ENCODE measurements at regions not wholly inside any gene's neighbourhood (a gene's known extent, or its start where the extent isn't known, plus 50 kb on each side); places are given as distances from the start of the nearest gene placed in this dataset.

- TF ChIP-seq, protein P1, sequence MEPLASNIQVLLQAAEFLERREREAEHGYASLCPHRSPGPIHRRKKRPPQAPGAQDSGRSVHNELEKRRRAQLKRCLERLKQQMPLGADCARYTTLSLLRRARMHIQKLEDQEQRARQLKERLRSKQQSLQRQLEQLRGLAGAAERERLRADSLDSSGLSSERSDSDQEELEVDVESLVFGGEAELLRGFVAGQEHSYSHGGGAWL (CRISPR knock-in tag; IDR thresholded peaks at IDR 0.05): peak; percentile 30; the same call in 1 of the 2 replicates
- TF ChIP-seq HOXA7 (CRISPR knock-in tag; IDR thresholded peaks at IDR 0.05) (no peak), ZSCAN29 (CRISPR knock-in tag; conservative IDR thresholded peaks at IDR 0.05) (peak; percentile 53; the same call in 1 of the 2 replicates), WIZ (CRISPR knock-in tag; IDR thresholded peaks at IDR 0.05) (no peak), ZFP90 (CRISPR knock-in tag; IDR thresholded peaks at IDR 0.05; ENCODE audit: borderline replicate concordance) (no peak), NKX3-1 (CRISPR knock-in tag; IDR thresholded peaks at IDR 0.05) (peak; percentile 34; the same call in 1 of the 2 replicates), GATA4 (IDR thresholded peaks at IDR 0.05; ENCODE audit: borderline replicate concordance, low read depth) (peak; percentile 33; the same call in 1 of the 2 replicates), NFIC (IDR thresholded peaks at IDR 0.05; ENCODE audit: low read length) (no peak), AGO1 (IDR thresholded peaks at IDR 0.05; ENCODE audit: low read depth, low read length, poor library complexity, severe bottlenecking) (no peak), NFRKB (IDR thresholded peaks at IDR 0.05) (no peak), MTF2 (CRISPR knock-in tag; IDR thresholded peaks at IDR 0.05; ENCODE audit: borderline replicate concordance) (no peak), HNF1A (IDR thresholded peaks at IDR 0.05; ENCODE audit: low read depth) (peak; percentile 33; the same call in 1 of the 2 replicates), HNF1A (CRISPR knock-in tag; IDR thresholded peaks at IDR 0.05; ENCODE audit: borderline replicate concordance) (peak; percentile 72; the same call in 1 of the 2 replicates), CEBPG (CRISPR knock-in tag; IDR thresholded peaks at IDR 0.05) (peak; percentile 69), CBX1 (IDR thresholded peaks at IDR 0.05; ENCODE audit: low read depth) (peak; percentile 18), ETV5 (CRISPR knock-in tag; IDR thresholded peaks at IDR 0.05; ENCODE audit: borderline replicate concordance) (no peak), E2F2 (CRISPR knock-in tag; IDR thresholded peaks at IDR 0.05; ENCODE audit: borderline replicate concordance) (no peak), SATB2 (CRISPR knock-in tag; IDR thresholded peaks at IDR 0.05) (no peak)
- TF ChIP-seq, protein P2, sequence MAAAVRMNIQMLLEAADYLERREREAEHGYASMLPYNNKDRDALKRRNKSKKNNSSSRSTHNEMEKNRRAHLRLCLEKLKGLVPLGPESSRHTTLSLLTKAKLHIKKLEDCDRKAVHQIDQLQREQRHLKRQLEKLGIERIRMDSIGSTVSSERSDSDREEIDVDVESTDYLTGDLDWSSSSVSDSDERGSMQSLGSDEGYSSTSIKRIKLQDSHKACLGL (CRISPR knock-in tag; IDR thresholded peaks at IDR 0.05): no peak
- TF ChIP-seq, protein P3, sequence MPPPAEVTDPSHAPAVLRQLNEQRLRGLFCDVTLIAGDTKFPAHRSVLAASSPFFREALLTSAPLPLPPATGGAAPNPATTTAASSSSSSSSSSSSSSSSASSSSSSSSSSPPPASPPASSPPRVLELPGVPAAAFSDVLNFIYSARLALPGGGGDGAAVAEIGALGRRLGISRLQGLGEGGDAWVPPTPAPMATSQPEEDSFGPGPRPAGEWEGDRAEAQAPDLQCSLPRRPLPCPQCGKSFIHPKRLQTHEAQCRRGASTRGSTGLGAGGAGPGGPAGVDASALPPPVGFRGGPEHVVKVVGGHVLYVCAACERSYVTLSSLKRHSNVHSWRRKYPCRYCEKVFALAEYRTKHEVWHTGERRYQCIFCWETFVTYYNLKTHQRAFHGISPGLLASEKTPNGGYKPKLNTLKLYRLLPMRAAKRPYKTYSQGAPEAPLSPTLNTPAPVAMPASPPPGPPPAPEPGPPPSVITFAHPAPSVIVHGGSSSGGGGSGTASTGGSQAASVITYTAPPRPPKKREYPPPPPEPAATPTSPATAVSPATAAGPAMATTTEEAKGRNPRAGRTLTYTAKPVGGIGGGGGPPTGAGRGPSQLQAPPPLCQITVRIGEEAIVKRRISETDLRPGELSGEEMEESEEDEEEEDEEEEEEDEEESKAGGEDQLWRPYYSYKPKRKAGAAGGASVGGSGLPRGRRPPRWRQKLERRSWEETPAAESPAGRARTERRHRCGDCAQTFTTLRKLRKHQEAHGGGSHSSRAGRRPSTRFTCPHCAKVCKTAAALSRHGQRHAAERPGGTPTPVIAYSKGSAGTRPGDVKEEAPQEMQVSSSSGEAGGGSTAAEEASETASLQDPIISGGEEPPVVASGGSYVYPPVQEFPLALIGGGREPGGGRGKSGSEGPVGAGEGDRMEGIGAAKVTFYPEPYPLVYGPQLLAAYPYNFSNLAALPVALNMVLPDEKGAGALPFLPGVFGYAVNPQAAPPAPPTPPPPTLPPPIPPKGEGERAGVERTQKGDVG (CRISPR knock-in tag; IDR thresholded peaks at IDR 0.05; ENCODE audit: borderline replicate concordance): no peak
These were observed 107.5 kb upstream of the ATF7IP start (continued) for GRCh38 chr12:14257734-14258574.

All from HepG2 (cell line).